GM23338 (cell line): ENCODE measurements at regions not wholly inside any gene's neighbourhood (a gene's known extent, or its start where the extent isn't known, plus 50 kb on each side); places are given as distances from the start of the nearest gene placed in this dataset.

ENCODE experiments used
- EZH2phosphoT487 ChIP-seq: fragments of 200-600 bp; sonication (generic); IDR thresholded peaks from one replicate; pipeline ENCODE4 v1.8.1; 2018; ENCODE audit warnings: antibody characterized with exemption; ENCODE audit not compliant: unreplicated experiment
- REST ChIP-seq: IDR thresholded peaks from one replicate; pipeline ENCODE4 v1.6.1; 2018; ENCODE audit warnings: antibody characterized with exemption; ENCODE audit not compliant: unreplicated experiment
- TF ChIP-seq, protein P1 (sequence below), 2 experiments: fragments of 200-600 bp in 1 of 2; sonication (generic) in 1 of 2; conservative IDR thresholded peaks; 2 replicates each; pipeline versions ENCODE4 v1.5.1 to v1.6.1; 2016 to 2017; ENCODE audit warnings: antibody characterized with exemption in 2 of 2, low read depth in 2 of 2, mild to moderate bottlenecking in 2 of 2, moderate library complexity in 1 of 2

DNA sequence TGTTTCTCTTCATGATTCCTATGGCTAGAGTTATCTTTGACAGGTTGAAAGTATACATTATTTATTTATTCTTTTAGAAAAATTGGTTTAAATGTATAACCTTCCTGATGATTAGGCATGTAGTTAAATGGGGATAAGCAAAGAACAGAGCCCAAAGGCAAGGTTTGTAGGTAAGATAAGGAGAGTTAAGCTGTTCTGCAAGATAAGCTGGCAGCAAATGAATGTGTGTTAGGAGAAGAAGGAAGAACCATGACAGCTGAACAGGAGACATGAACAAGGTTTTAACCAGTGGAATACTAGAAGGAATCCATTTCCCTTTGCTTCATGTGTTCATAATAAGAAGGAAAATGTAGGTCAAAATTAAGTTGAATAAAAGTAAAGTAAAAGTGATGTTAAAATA, 1330.1 kb upstream of the USP15 start:
- no peak for TF ChIP-seq EZH2phosphoT487
- TF ChIP-seq, protein P1, sequence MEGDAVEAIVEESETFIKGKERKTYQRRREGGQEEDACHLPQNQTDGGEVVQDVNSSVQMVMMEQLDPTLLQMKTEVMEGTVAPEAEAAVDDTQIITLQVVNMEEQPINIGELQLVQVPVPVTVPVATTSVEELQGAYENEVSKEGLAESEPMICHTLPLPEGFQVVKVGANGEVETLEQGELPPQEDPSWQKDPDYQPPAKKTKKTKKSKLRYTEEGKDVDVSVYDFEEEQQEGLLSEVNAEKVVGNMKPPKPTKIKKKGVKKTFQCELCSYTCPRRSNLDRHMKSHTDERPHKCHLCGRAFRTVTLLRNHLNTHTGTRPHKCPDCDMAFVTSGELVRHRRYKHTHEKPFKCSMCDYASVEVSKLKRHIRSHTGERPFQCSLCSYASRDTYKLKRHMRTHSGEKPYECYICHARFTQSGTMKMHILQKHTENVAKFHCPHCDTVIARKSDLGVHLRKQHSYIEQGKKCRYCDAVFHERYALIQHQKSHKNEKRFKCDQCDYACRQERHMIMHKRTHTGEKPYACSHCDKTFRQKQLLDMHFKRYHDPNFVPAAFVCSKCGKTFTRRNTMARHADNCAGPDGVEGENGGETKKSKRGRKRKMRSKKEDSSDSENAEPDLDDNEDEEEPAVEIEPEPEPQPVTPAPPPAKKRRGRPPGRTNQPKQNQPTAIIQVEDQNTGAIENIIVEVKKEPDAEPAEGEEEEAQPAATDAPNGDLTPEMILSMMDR (conservative IDR thresholded peaks at IDR 0.05; ENCODE audit: low read depth in 2 of 2): no peak
- no peak for TF ChIP-seq REST
